ENCODE measurements at regions not wholly inside any gene's neighbourhood (a gene's known extent, or its start where the extent isn't known, plus 50 kb on each side); places are given as distances from the start of the nearest gene placed in this dataset.

GRCh38 chr18:30527917-30528316, 514.6 kb downstream of the DSC3 start:
- Histone ChIP-seq H3K27ac (no peak overlapping the region), H3K9me3 (no peaks in the 10 kb centered on the region), H3K4me3 (replicated peaks in 1 of 3) (no peak overlapping the region), H3K4me1 (no peaks in the 10 kb centered on the region), H3K36me3 (no peaks in the 10 kb centered on the region), H3K27me3 (no peaks in the 10 kb centered on the region)
- WGBS, 2 donors, result 90 to 94% methylated on average over 1 of the region's 1 CpG
- intact Hi-C loops (cut with DNase I), result no loop called here
- TF ChIP-seq POLR2A (IDR thresholded peaks at IDR 0.05), result no peak
- no peak for TF ChIP-seq CTCF (IDR thresholded peaks at IDR 0.05)
- DNase-seq, result no peak

GRCh38 chr18:30527226-30527625, 515.3 kb downstream of the DSC3 start:
- H3K4me1 ChIP-seq, result no peaks in the 10 kb centered on the region
- intact Hi-C loops (cut with DNase I), result no loop called here
- no peaks in the 10 kb centered on the region for H3K27me3 ChIP-seq
- TF ChIP-seq POLR2A (IDR thresholded peaks at IDR 0.05) (no peak), CTCF (IDR thresholded peaks at IDR 0.05) (no peak)
- no peaks in the 10 kb centered on the region for H3K36me3 ChIP-seq
- H3K9me3 ChIP-seq, result no peaks in the 10 kb centered on the region
- no peak overlapping the region for H3K27ac ChIP-seq
- DNase-seq, result no peak
- WGBS, 2 donors, result 86 to 92% methylated on average over 1 of the region's 1 CpG
- no peak overlapping the region for H3K4me3 ChIP-seq (replicated peaks in 1 of 3)

GRCh38 chr18:30522288-30522929, 520.1 kb downstream of the DSC3 start:
- TF ChIP-seq CTCF (IDR thresholded peaks at IDR 0.05), result no peak
- no peak for TF ChIP-seq POLR2A (IDR thresholded peaks at IDR 0.05)
- no peak for DNase-seq
- H3K4me3 ChIP-seq (replicated peaks in 1 of 3), result no peak overlapping the region
- H3K4me1 ChIP-seq, result no peaks in the 10 kb centered on the region
- H3K27ac ChIP-seq, result no peak overlapping the region
- H3K36me3 ChIP-seq, result no peaks in the 10 kb centered on the region
- WGBS, 2 donors, result 88 to 92% methylated on average over 4 of the region's 4 CpGs
- no peaks in the 10 kb centered on the region for H3K9me3 ChIP-seq
- intact Hi-C loops (cut with DNase I), result no loop called here
- no peaks in the 10 kb centered on the region for H3K27me3 ChIP-seq

GRCh38 chr18:30514059-30514458, 528.5 kb downstream of the DSC3 start:
- 40 to 86% methylated on average over 1 of the region's 2 CpGs for WGBS, 2 donors

More at GRCh38 chr18:30514059-30514458, 528.5 kb downstream of the DSC3 start:
- no peaks in the 10 kb centered on the region for H3K27me3 ChIP-seq
- intact Hi-C loops (cut with DNase I), result no loop called here
- H3K27ac ChIP-seq, result no peak overlapping the region
- no peaks in the 10 kb centered on the region for H3K36me3 ChIP-seq
- H3K4me1 ChIP-seq, result no peaks in the 10 kb centered on the region
- no peaks in the 10 kb centered on the region for H3K9me3 ChIP-seq
- H3K4me3 ChIP-seq (replicated peaks in 1 of 3), result no peak overlapping the region
- no peak for DNase-seq
- TF ChIP-seq POLR2A (IDR thresholded peaks at IDR 0.05) (no peak), CTCF (IDR thresholded peaks at IDR 0.05) (no peak)
